ENCODE measurements at regions not wholly inside any gene's neighbourhood (a gene's known extent, or its start where the extent isn't known, plus 50 kb on each side); places are given as distances from the start of the nearest gene placed in this dataset.

GRCh38 chr13:107358866-107359265 is 790.9 kb upstream of the ARGLU1 start:
- no peak for DNase-seq (ENCODE audit: extremely low read depth in 1 of 11, low read depth in 9 of 11, low spot score in 4 of 11)

GRCh38 chr13:107351305-107351704 is 783.4 kb upstream of the ARGLU1 start:
- DNase-seq (ENCODE audit: extremely low read depth in 1 of 11, low read depth in 9 of 11, low spot score in 4 of 11) = no peak

- DNase-seq (ENCODE audit: extremely low read depth in 1 of 11, low read depth in 9 of 11, low spot score in 4 of 11) = no peak
Observed at GRCh38 chr13:107348925-107349324, 781.0 kb upstream of the ARGLU1 start.

- no peak for DNase-seq (ENCODE audit: extremely low read depth in 1 of 11, low read depth in 9 of 11, low spot score in 4 of 11)
Observed at GRCh38 chr13:107348471-107348870, 780.5 kb upstream of the ARGLU1 start.

- DNase-seq (ENCODE audit: extremely low read depth in 1 of 11, low read depth in 9 of 11, low spot score in 4 of 11) = no peak
Observed at GRCh38 chr13:107347641-107348369, 779.9 kb upstream of the ARGLU1 start.

GRCh38 chr13:107342747-107343146 is 774.8 kb upstream of the ARGLU1 start:
- no peak for DNase-seq (ENCODE audit: extremely low read depth in 1 of 11, low read depth in 9 of 11, low spot score in 4 of 11)

GRCh38 chr13:107339209-107339608 is 771.3 kb upstream of the ARGLU1 start:
- DNase-seq (ENCODE audit: extremely low read depth in 1 of 11, low read depth in 9 of 11, low spot score in 4 of 11) = no peak

GRCh38 chr13:107332188-107332587 is 764.3 kb upstream of the ARGLU1 start:
- no peak for DNase-seq (ENCODE audit: extremely low read depth in 1 of 11, low read depth in 9 of 11, low spot score in 4 of 11)

- no peak for DNase-seq (ENCODE audit: extremely low read depth in 1 of 11, low read depth in 9 of 11, low spot score in 4 of 11)
Observed at GRCh38 chr13:107331359-107331758, 763.4 kb upstream of the ARGLU1 start.

- no peak for DNase-seq (ENCODE audit: extremely low read depth in 1 of 11, low read depth in 9 of 11, low spot score in 4 of 11)
Observed at GRCh38 chr13:107330484-107330883, 762.5 kb upstream of the ARGLU1 start.

GRCh38 chr13:107329991-107330390 is 762.1 kb upstream of the ARGLU1 start:
- no peak for DNase-seq (ENCODE audit: extremely low read depth in 1 of 11, low read depth in 9 of 11, low spot score in 4 of 11)

GRCh38 chr13:107324416-107325204 is 756.7 kb upstream of the ARGLU1 start:
- no peak for DNase-seq (ENCODE audit: extremely low read depth in 1 of 11, low read depth in 9 of 11, low spot score in 4 of 11)

- no peak for DNase-seq (ENCODE audit: extremely low read depth in 1 of 11, low read depth in 9 of 11, low spot score in 4 of 11)
Observed at GRCh38 chr13:107322228-107322627, 754.3 kb upstream of the ARGLU1 start.

- DNase-seq (ENCODE audit: extremely low read depth in 1 of 11, low read depth in 9 of 11, low spot score in 4 of 11) = no peak
Observed at GRCh38 chr13:107305178-107305577, 737.2 kb upstream of the ARGLU1 start.

GRCh38 chr13:107301724-107302374 is 733.9 kb upstream of the ARGLU1 start:
- no peak for DNase-seq (ENCODE audit: extremely low read depth in 1 of 11, low read depth in 9 of 11, low spot score in 4 of 11)

GRCh38 chr13:107299717-107300116 is 731.8 kb upstream of the ARGLU1 start:
- no peak for DNase-seq (ENCODE audit: extremely low read depth in 1 of 11, low read depth in 9 of 11, low spot score in 4 of 11)

GRCh38 chr13:107296804-107297203 is 728.9 kb upstream of the ARGLU1 start:
- DNase-seq (ENCODE audit: extremely low read depth in 1 of 11, low read depth in 9 of 11, low spot score in 4 of 11) = no peak

- no peak for DNase-seq (ENCODE audit: extremely low read depth in 1 of 11, low read depth in 9 of 11, low spot score in 4 of 11)
Observed at GRCh38 chr13:107295416-107296140, 727.6 kb upstream of the ARGLU1 start.

GRCh38 chr13:107293924-107294323 is 726.0 kb upstream of the ARGLU1 start:
- DNase-seq (ENCODE audit: extremely low read depth in 1 of 11, low read depth in 9 of 11, low spot score in 4 of 11) = no peak
